Tibial artery (tissue), 4 donors: ENCODE measurements at regions not wholly inside any gene's neighbourhood (a gene's known extent, or its start where the extent isn't known, plus 50 kb on each side); places are given as distances from the start of the nearest gene placed in this dataset.

Experiments used
- DNase-seq, 2 donors: peaks; one replicate each; pipeline ENCODE4 v3.0.0-alpha.2; 2019
- H3K27ac ChIP-seq, 2 donors: fragments of 200-600 bp; sonication (generic) in 1 of 2; 1 replicate in 1 of 2; 2 replicates in 1 of 2; pipeline ENCODE4 v1.5.1; 2018 to 2019; ENCODE audit warnings: mild to moderate bottlenecking in 1 of 2
- H3K27me3 ChIP-seq, 2 donors: fragments of 200-600 bp; sonication (generic) in 1 of 2; one replicate each; pipeline versions ENCODE4 v1.5.1 to v1.6.0; 2016 to 2019
- H3K36me3 ChIP-seq, 3 donors: fragments of 200-600 bp; sonication (generic) in 2 of 3; one replicate each; pipeline ENCODE4 v1.5.1; 2016 to 2019; ENCODE audit warnings: mild to moderate bottlenecking in 2 of 3
- H3K4me1 ChIP-seq, 4 donors: fragments of 200-600 bp; sonication (generic) in 2 of 4; 1 replicate in 3 of 4; 2 replicates in 1 of 4; pipeline ENCODE4 v1.5.1; 2016 to 2019
- H3K4me3 ChIP-seq, 2 donors: fragments of 200-600 bp; sonication (generic) in 1 of 2; 1 replicate in 1 of 2; 2 replicates in 1 of 2; pipeline ENCODE4 v1.5.1; 2018 to 2019; ENCODE audit warnings: mild to moderate bottlenecking in 2 of 2
- H3K9me3 ChIP-seq, 3 donors: fragments of 200-600 bp; sonication (generic) in 1 of 3; one replicate each; pipeline ENCODE4 v1.5.1; 2016 to 2019
- CTCF ChIP-seq, 2 experiments: fragments of 200-600 bp in 1 of 2; fragments of 450-650 bp in 1 of 2; IDR thresholded peaks; one replicate each; pipeline ENCODE4 v1.5.1; 2017 to 2019; ENCODE audit warnings: antibody characterized with exemption in 2 of 2, mild to moderate bottlenecking in 1 of 2, moderate library complexity in 1 of 2
- intact Hi-C: fragments of 100-400 bp; cut with DNase I; formaldehyde crosslinking; loops from one replicate; pipeline ENCODE4 v1.15.0; 2023; ENCODE audit warnings: low total_unique reads

DNA sequence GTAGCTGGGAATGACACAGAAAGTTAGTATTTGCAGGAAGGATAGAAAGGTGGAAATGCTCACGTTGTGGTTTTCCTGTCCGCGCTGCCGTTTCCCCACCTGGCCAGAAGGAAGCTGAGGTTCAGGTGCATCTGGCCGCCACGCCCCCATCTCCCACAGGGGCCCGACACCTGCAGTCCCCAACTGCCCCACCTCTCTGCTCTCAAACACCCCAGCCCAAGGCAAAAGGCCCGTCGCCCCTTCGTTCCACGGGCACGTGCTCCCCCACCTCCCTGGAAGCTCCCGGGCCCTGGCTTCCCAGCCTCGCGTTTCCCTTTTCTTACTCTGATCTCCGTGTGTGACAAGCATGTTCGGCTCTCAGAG, 985.1 kb downstream of the BRD1 start:
- intact Hi-C loops, result no loop called here
- H3K27ac ChIP-seq, result no peak overlapping the region
- no peak overlapping the region for H3K4me3 ChIP-seq
- DNase-seq, result no peak
- no peak for TF ChIP-seq CTCF (IDR thresholded peaks at IDR 0.05)
- H3K4me1 ChIP-seq, result no peaks in the 10 kb centered on the region
- peaks cover 0 to 2% of the 10 kb centered on the region in 2 donors for H3K27me3 ChIP-seq
- no peaks in the 10 kb centered on the region for H3K36me3 ChIP-seq
- H3K9me3 ChIP-seq, result no peaks in the 10 kb centered on the region

GRCh38 chr22:48841881-48842582, 985.6 kb downstream of the BRD1 start:
- no peak for DNase-seq
- Histone ChIP-seq H3K4me1 (no peaks in the 10 kb centered on the region), H3K27me3 (peaks cover 0 to 2% of the 10 kb centered on the region in 2 donors), H3K27ac (no peak overlapping the region), H3K9me3 (no peaks in the 10 kb centered on the region), H3K4me3 (no peak overlapping the region), H3K36me3 (no peaks in the 10 kb centered on the region)
- intact Hi-C loops, result no loop called here
- TF ChIP-seq CTCF (IDR thresholded peaks at IDR 0.05), result no peak

DNA sequence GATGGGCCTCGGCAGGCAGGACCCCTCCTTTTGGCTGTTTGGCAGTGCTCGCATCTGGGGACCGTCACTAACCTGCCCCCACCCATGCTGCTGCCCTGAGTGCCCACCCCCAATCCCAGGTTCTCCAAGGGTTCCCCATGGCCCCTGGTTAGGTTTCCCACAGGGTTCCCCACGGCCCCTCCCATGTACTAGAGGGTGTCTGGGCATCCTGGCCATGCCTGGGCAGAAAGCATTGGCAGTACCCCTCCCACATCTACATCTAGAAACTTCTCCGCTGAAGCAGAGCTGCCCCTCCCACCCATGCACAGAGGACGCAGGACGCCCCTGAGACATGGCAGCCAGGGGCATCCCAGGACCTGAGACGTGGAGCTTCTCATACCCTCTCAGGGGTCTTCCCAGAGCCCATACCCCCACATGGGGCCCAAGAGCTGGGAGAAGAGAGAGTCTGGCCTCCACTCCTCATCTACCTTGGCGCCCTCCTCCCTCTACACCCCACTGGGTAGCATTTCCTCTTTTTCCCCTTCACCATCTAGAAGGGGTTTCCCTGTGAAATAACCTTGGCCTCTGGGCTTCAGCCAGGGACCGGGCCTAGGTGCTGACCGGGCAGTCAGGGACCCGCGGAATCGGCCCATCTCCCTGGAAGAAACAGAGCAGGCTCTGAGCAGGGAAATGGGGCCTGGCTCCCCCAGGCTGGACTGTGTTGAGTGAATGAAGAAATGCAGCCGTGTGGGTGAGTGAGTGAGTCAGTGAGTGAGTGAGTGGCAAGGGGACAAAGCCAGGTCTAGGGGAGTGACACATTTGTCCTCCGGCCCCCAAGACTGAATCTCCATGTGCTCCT, 987.3 kb downstream of the BRD1 start:
- Histone ChIP-seq H3K9me3 (no peaks in the 10 kb centered on the region), H3K36me3 (no peaks in the 10 kb centered on the region), H3K27me3 (peaks cover 0 to 2% of the 10 kb centered on the region in 2 donors), H3K4me1 (no peaks in the 10 kb centered on the region), H3K4me3 (no peak overlapping the region), H3K27ac (no peak overlapping the region)
- no peak for TF ChIP-seq CTCF (IDR thresholded peaks at IDR 0.05)
- intact Hi-C loops, result no loop called here
- no peak for DNase-seq

- Histone ChIP-seq H3K36me3 (no peaks in the 10 kb centered on the region), H3K4me3 (no peak overlapping the region), H3K9me3 (no peaks in the 10 kb centered on the region), H3K27ac (no peak overlapping the region), H3K27me3 (peaks cover 0 to 2% of the 10 kb centered on the region in 2 donors), H3K4me1 (no peaks in the 10 kb centered on the region)
- TF ChIP-seq CTCF (IDR thresholded peaks at IDR 0.05), result no peak
- DNase-seq, result peak in 1 of 2 donors; percentile 51
- intact Hi-C loops, result no loop called here
Observed at GRCh38 chr22:48838846-48839730, 988.6 kb downstream of the BRD1 start.

DNA sequence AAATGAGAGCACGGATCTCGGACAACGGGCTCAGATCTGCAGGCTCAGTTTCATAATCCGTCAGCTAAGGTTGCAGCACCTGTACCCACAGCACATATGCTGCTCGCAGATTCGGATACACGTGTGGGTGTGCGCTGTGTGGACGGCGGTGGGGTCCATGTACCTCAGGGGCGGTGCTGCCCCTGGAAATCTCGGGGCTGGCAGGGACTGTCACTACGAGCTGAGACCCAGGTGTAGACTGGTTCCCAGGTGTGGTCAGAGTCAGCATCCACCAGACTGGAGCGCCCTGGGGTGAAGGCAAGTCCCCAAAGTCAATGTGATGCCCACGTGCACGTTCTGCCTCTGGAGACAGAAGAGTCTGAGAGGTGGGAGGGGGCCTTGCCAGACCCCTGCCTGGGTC, 989.3 kb downstream of the BRD1 start:
- Histone ChIP-seq H3K4me3 (no peak overlapping the region), H3K9me3 (no peaks in the 10 kb centered on the region), H3K27me3 (no peaks in the 10 kb centered on the region), H3K36me3 (no peaks in the 10 kb centered on the region), H3K27ac (no peak overlapping the region), H3K4me1 (no peaks in the 10 kb centered on the region)
- intact Hi-C loops, result no loop called here
- DNase-seq, result no peak
- TF ChIP-seq CTCF (IDR thresholded peaks at IDR 0.05), result no peak
